ENCODE measurements at regions not wholly inside any gene's neighbourhood (a gene's known extent, or its start where the extent isn't known, plus 50 kb on each side); places are given as distances from the start of the nearest gene placed in this dataset.

- H3K9me3 ChIP-seq (ENCODE audit: control extremely low read depth in 1 of 3, control insufficient read depth in 2 of 3, insufficient read depth in 1 of 3, low read length in 2 of 3): no peaks in the 10 kb centered on the region
- no peak overlapping the region for H3K4me3 ChIP-seq (ENCODE audit: control extremely low read depth in 1 of 5, extremely low read depth in 1 of 5, insufficient read depth in 1 of 5, low read depth in 2 of 5, low read length in 4 of 5)
- H3K4me1 ChIP-seq (ENCODE audit: control insufficient read depth in 2 of 2, insufficient read depth in 2 of 2, low read length in 2 of 2): no peaks in the 10 kb centered on the region
- ChIA-PET CTCF (no interaction called here), POLR2A (no interaction called here)
- no peaks in the 10 kb centered on the region for H3K79me2 ChIP-seq (ENCODE audit: control insufficient read depth, insufficient read depth, low read length)
- no peak overlapping the region for H3K4me3 Mint-ChIP-seq
- H2AFZ ChIP-seq (ENCODE audit: insufficient read depth, low read depth, low read length, poor library complexity, severe bottlenecking): no peak overlapping the region
- no peaks in the 10 kb centered on the region for H3K27me3 Mint-ChIP-seq
- no peaks in the 10 kb centered on the region for H3K4me1 Mint-ChIP-seq
- no peak overlapping the region for H3K27ac ChIP-seq (ENCODE audit: low read length in 2 of 2)
- no peaks in the 10 kb centered on the region for H3K27me3 ChIP-seq (replicated peaks in 1 of 4; ENCODE audit: control extremely low read depth in 1 of 4, control insufficient read depth in 3 of 4, insufficient read depth in 4 of 4, low read length in 3 of 4)
- no peak for ATAC-seq (ENCODE audit: low read depth)
- no peak for DNase-seq
- no peak overlapping the region for H3K27ac Mint-ChIP-seq
- intact Hi-C loops (cut with micrococcal nuclease): no loop called here
- H3K4me2 ChIP-seq (replicated peaks; ENCODE audit: low read depth, low read length, poor library complexity, severe bottlenecking): no peak overlapping the region
- H3K36me3 ChIP-seq (replicated peaks in 1 of 2; ENCODE audit: control extremely low read depth in 1 of 2, control insufficient read depth in 1 of 2, extremely low read depth in 1 of 2, insufficient read depth in 2 of 2, low read length in 1 of 2): no peaks in the 10 kb centered on the region
- H3K9me3 Mint-ChIP-seq (ENCODE audit: insufficient read depth): no peaks in the 10 kb centered on the region
- H4K20me1 ChIP-seq (ENCODE audit: control insufficient read depth, insufficient read depth, low read length, poor library complexity, severe bottlenecking): no peaks in the 10 kb centered on the region
- H3K9ac ChIP-seq (ENCODE audit: low read length): no peak overlapping the region
- no peak for TF ChIP-seq EZH2 (IDR thresholded peaks at IDR 0.05; ENCODE audit: borderline replicate concordance, insufficient read depth, low read depth, low read length, poor library complexity, severe bottlenecking)
These were observed 280.1 kb downstream of the NR2F1-AS1 start for GRCh38 chr5:93300945-93301344.

- 96% methylated on average over 3 of the region's 8 CpGs for whole genome bisulfite sequencing (ENCODE audit: insufficient coverage)
- H3K36me3 ChIP-seq (replicated peaks in 1 of 2; ENCODE audit: control extremely low read depth in 1 of 2, control insufficient read depth in 1 of 2, extremely low read depth in 1 of 2, insufficient read depth in 2 of 2, low read length in 1 of 2): no peaks in the 10 kb centered on the region
- no peaks in the 10 kb centered on the region for H3K27me3 ChIP-seq (replicated peaks in 1 of 4; ENCODE audit: control extremely low read depth in 1 of 4, control insufficient read depth in 3 of 4, insufficient read depth in 4 of 4, low read length in 3 of 4)
- intact Hi-C loops (cut with micrococcal nuclease): no loop called here
- no peaks in the 10 kb centered on the region for H3K4me1 ChIP-seq (ENCODE audit: control insufficient read depth in 2 of 2, insufficient read depth in 2 of 2, low read length in 2 of 2)
- no peak overlapping the region for H3K27ac ChIP-seq (ENCODE audit: low read length in 2 of 2)
- H3K79me2 ChIP-seq (ENCODE audit: control insufficient read depth, insufficient read depth, low read length): no peaks in the 10 kb centered on the region
- no peak overlapping the region for H2AFZ ChIP-seq (ENCODE audit: insufficient read depth, low read depth, low read length, poor library complexity, severe bottlenecking)
- H4K20me1 ChIP-seq (ENCODE audit: control insufficient read depth, insufficient read depth, low read length, poor library complexity, severe bottlenecking): no peaks in the 10 kb centered on the region
- TF ChIP-seq CTCF (IDR thresholded peaks at IDR 0.05): no peak
- no peak for TF ChIP-seq EZH2 (IDR thresholded peaks at IDR 0.05; ENCODE audit: borderline replicate concordance, insufficient read depth, low read depth, low read length, poor library complexity, severe bottlenecking)
- DNase-seq (no peak), ATAC-seq (ENCODE audit: low read depth) (no peak)
- H3K27ac Mint-ChIP-seq: no peak overlapping the region
- no peaks in the 10 kb centered on the region for H3K27me3 Mint-ChIP-seq
- H3K9me3 ChIP-seq (ENCODE audit: control extremely low read depth in 1 of 3, control insufficient read depth in 2 of 3, insufficient read depth in 1 of 3, low read length in 2 of 3): no peaks in the 10 kb centered on the region
- ChIA-PET POLR2A (no interaction called here), CTCF (no interaction called here)
- no peak overlapping the region for H3K4me3 ChIP-seq (ENCODE audit: control extremely low read depth in 1 of 5, extremely low read depth in 1 of 5, insufficient read depth in 1 of 5, low read depth in 2 of 5, low read length in 4 of 5)
- H3K4me3 Mint-ChIP-seq: no peak overlapping the region
- H3K9me3 Mint-ChIP-seq (ENCODE audit: insufficient read depth): no peaks in the 10 kb centered on the region
- no peak overlapping the region for H3K9ac ChIP-seq (ENCODE audit: low read length)
- H3K4me1 Mint-ChIP-seq: no peaks in the 10 kb centered on the region
- H3K4me2 ChIP-seq (replicated peaks; ENCODE audit: low read depth, low read length, poor library complexity, severe bottlenecking): no peak overlapping the region
These were observed 280.6 kb downstream of the NR2F1-AS1 start for GRCh38 chr5:93300309-93300923.

Data from B cell (primary cell).